GM23338 (cell line): ENCODE measurements at regions not wholly inside any gene's neighbourhood (a gene's known extent, or its start where the extent isn't known, plus 50 kb on each side); places are given as distances from the start of the nearest gene placed in this dataset.

Experiments
- CREB1 ChIP-seq: fragments of 250-450 bp; sonication (Bioruptor Pico); IDR thresholded peaks from 2 replicates; pipeline ENCODE4 v1.5.0; 2020; ENCODE audit warnings: low read depth, mild to moderate bottlenecking, moderate library complexity
- EZH2 ChIP-seq: fragments of 200-600 bp; sonication (generic); IDR thresholded peaks from one replicate; pipeline ENCODE4 v1.8.0; 2017; ENCODE audit warnings: antibody characterized with exemption, mild to moderate bottlenecking, low read depth; ENCODE audit not compliant: unreplicated experiment
- EZH2phosphoT487 ChIP-seq: fragments of 200-600 bp; sonication (generic); IDR thresholded peaks from one replicate; pipeline ENCODE4 v1.8.1; 2018; ENCODE audit warnings: antibody characterized with exemption; ENCODE audit not compliant: unreplicated experiment
- JUNB ChIP-seq: IDR thresholded peaks from one replicate; pipeline ENCODE4 v1.6.1; 2016; ENCODE audit warnings: antibody characterized with exemption; ENCODE audit not compliant: unreplicated experiment
- STAT1 ChIP-seq: IDR thresholded peaks from one replicate; pipeline ENCODE4 v1.6.1; 2016; ENCODE audit warnings: antibody characterized with exemption; ENCODE audit not compliant: unreplicated experiment
- ZNF114 ChIP-seq: fragments of 250-450 bp; sonication (Bioruptor Pico); IDR thresholded peaks from 2 replicates; pipeline ENCODE4 v1.5.0; 2020; ENCODE audit warnings: mild to moderate bottlenecking, moderate library complexity
- ZNF331 ChIP-seq: fragments of 250-450 bp; sonication (Bioruptor Pico); IDR thresholded peaks from 2 replicates; pipeline ENCODE4 v1.5.0; 2020; ENCODE audit warnings: low read depth, mild to moderate bottlenecking, moderate library complexity
- ZNF462 ChIP-seq: fragments of 250-450 bp; sonication (Bioruptor Pico); IDR thresholded peaks from 2 replicates; pipeline ENCODE4 v1.5.0; 2020; ENCODE audit warnings: mild to moderate bottlenecking, moderate library complexity
- TF ChIP-seq, protein P1 (sequence below), 2 experiments: fragments of 200-600 bp in 1 of 2; sonication (generic) in 1 of 2; conservative IDR thresholded peaks; 2 replicates each; pipeline versions ENCODE4 v1.5.1 to v1.6.1; 2016 to 2017; ENCODE audit warnings: antibody characterized with exemption in 2 of 2, low read depth in 2 of 2, mild to moderate bottlenecking in 2 of 2, moderate library complexity in 1 of 2

DNA sequence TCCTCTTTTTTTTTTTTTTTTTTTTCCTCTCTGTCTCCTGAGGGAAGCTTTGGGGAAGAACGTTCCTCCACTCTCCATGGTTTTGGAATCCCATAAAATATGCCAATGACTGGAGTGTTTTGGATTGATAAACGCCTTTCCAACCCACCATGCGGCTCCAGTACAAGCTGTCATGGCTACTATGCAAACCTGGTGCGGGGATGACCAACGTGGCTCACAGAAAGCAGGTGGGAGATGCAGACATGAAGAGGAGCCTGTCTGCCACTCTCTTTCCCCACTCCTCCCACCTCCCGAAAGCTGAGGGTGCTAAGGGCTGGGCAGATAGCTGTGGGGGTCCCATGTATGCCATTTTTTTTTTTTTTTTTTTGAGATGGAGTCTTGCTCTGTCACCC lies 69.9 kb upstream of the SEC14L1 start (continued):
- no peak for TF ChIP-seq ZNF462 (CRISPR knock-in tag)
- no peak for TF ChIP-seq JUNB
- TF ChIP-seq STAT1 = no peak
- TF ChIP-seq, protein P1, sequence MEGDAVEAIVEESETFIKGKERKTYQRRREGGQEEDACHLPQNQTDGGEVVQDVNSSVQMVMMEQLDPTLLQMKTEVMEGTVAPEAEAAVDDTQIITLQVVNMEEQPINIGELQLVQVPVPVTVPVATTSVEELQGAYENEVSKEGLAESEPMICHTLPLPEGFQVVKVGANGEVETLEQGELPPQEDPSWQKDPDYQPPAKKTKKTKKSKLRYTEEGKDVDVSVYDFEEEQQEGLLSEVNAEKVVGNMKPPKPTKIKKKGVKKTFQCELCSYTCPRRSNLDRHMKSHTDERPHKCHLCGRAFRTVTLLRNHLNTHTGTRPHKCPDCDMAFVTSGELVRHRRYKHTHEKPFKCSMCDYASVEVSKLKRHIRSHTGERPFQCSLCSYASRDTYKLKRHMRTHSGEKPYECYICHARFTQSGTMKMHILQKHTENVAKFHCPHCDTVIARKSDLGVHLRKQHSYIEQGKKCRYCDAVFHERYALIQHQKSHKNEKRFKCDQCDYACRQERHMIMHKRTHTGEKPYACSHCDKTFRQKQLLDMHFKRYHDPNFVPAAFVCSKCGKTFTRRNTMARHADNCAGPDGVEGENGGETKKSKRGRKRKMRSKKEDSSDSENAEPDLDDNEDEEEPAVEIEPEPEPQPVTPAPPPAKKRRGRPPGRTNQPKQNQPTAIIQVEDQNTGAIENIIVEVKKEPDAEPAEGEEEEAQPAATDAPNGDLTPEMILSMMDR (conservative IDR thresholded peaks at IDR 0.05; ENCODE audit: low read depth in 2 of 2) = no peak
- no peak for TF ChIP-seq CREB1 (CRISPR knock-in tag)
- no peak for TF ChIP-seq ZNF331
- no peak for TF ChIP-seq EZH2phosphoT487
- TF ChIP-seq ZNF114 (CRISPR knock-in tag) = no peak
- no peak for TF ChIP-seq EZH2
